LNCaP clone FGC (cell line): ENCODE measurements at regions not wholly inside any gene's neighbourhood (a gene's known extent, or its start where the extent isn't known, plus 50 kb on each side); places are given as distances from the start of the nearest gene placed in this dataset.

Experiments
- DNase-seq: peaks from one replicate; pipeline ENCODE4 v3.0.0-alpha.2; 2011; ENCODE audit warnings: low read depth
- H3K4me3 ChIP-seq: 2 replicates; pipeline ENCODE4 v1.5.1; 2011; ENCODE audit warnings: mild to moderate bottlenecking, low read depth, low read length, control low read depth
- CTCF ChIP-seq: IDR thresholded peaks from 2 replicates; pipeline ENCODE4 v1.5.1; 2012; ENCODE audit warnings: mild to moderate bottlenecking; ENCODE audit not compliant: control insufficient read depth, insufficient read depth; ENCODE audit errors: extremely low read depth

- DNase-seq = no peak
- no peak overlapping the region for H3K4me3 ChIP-seq
- no peak for TF ChIP-seq CTCF
Measured at GRCh38 chr3:73120710-73121109, 59.3 kb downstream of the EBLN2 start.

- no peak overlapping the region for H3K4me3 ChIP-seq
- no peak for TF ChIP-seq CTCF
- no peak for DNase-seq
Measured at GRCh38 chr3:73121669-73122331, 60.3 kb downstream of the EBLN2 start.

- no peak overlapping the region for H3K4me3 ChIP-seq
- no peak for DNase-seq
- no peak for TF ChIP-seq CTCF
Measured at GRCh38 chr3:73134034-73134433, 72.6 kb downstream of the EBLN2 start.

- DNase-seq = no peak
- H3K4me3 ChIP-seq = no peak overlapping the region
- TF ChIP-seq CTCF = no peak
Measured at GRCh38 chr3:73136941-73137340, 75.5 kb downstream of the EBLN2 start.

GRCh38 chr3:73137736-73138403 lies 76.4 kb downstream of the EBLN2 start:
- no peak for DNase-seq
- TF ChIP-seq CTCF = no peak
- H3K4me3 ChIP-seq = no peak overlapping the region

GRCh38 chr3:73140772-73141442 lies 79.4 kb downstream of the EBLN2 start:
- DNase-seq = no peak
- H3K4me3 ChIP-seq = no peak overlapping the region
- no peak for TF ChIP-seq CTCF
